ENCODE measurements at regions not wholly inside any gene's neighbourhood (a gene's known extent, or its start where the extent isn't known, plus 50 kb on each side); places are given as distances from the start of the nearest gene placed in this dataset.

DNA sequence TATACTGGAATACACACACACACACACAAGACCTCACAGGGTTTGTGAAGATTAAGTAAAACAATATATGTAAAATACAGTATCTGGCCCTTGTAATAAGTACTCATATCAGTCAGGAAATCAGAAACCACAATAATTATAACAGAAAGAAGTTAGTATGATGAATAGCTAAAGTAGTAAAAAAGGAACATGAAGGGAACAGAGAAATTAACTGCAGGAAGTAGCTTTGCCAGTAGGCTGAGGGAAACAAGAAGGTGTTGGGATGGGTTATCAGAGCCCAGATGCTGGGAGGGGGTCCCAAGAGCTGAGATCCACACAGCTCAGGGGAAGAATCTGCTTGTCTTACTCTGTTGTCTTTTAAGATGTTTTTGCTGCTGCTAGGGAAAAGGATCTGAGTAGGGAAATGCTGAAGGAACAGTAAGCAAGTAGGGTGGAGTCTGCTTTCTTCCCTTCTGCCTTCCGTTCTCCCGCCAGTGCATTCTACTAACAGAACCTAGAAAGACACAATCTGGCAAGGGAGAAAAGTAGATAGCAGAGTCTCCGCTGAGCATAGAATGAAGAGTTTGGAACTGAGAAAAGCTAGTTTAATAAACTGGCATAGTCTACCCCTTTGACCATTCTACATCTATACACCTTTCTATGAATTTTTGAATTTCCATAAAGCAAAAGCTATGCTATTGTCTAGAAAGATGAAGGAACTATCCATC is 55.3 kb upstream of the ALDH1A1 start:
- H3K4me3 ChIP-seq (ENCODE audit: low read depth in 1 of 2, low read length in 2 of 2), result no peak overlapping the region
- H3K9ac ChIP-seq (ENCODE audit: low read depth, low read length), result no peak overlapping the region
- no peaks in the 10 kb centered on the region for H4K20me1 ChIP-seq (ENCODE audit: insufficient read depth, low read length)
- no peak overlapping the region for H2AFZ ChIP-seq (ENCODE audit: low read depth, low read length)
- no peaks in the 10 kb centered on the region for H3K4me1 ChIP-seq (ENCODE audit: insufficient read depth, low read length)
- peaks cover 5% of the 10 kb centered on the region for H3K27me3 ChIP-seq (ENCODE audit: insufficient read depth, low read length, poor library complexity)
- DNase-seq (no peak), ATAC-seq (ENCODE audit: insufficient read depth, low read depth) (0 out of 3 replicates have a peak, but pooled peaks have one; percentile 31)
- no peaks in the 10 kb centered on the region for H3K79me2 ChIP-seq (ENCODE audit: insufficient read depth, low read length)
- H3K27ac ChIP-seq (ENCODE audit: low read length), result no peak overlapping the region
- no peak for TF ChIP-seq EZH2 (IDR thresholded peaks at IDR 0.05; ENCODE audit: borderline replicate concordance, low read depth, low read length, severe bottlenecking)
- TF ChIP-seq, protein P1, sequence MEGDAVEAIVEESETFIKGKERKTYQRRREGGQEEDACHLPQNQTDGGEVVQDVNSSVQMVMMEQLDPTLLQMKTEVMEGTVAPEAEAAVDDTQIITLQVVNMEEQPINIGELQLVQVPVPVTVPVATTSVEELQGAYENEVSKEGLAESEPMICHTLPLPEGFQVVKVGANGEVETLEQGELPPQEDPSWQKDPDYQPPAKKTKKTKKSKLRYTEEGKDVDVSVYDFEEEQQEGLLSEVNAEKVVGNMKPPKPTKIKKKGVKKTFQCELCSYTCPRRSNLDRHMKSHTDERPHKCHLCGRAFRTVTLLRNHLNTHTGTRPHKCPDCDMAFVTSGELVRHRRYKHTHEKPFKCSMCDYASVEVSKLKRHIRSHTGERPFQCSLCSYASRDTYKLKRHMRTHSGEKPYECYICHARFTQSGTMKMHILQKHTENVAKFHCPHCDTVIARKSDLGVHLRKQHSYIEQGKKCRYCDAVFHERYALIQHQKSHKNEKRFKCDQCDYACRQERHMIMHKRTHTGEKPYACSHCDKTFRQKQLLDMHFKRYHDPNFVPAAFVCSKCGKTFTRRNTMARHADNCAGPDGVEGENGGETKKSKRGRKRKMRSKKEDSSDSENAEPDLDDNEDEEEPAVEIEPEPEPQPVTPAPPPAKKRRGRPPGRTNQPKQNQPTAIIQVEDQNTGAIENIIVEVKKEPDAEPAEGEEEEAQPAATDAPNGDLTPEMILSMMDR (IDR thresholded peaks at IDR 0.05; ENCODE audit: borderline replicate concordance, extremely low read depth, low read length, poor library complexity, severe bottlenecking), result no peak
- no peaks in the 10 kb centered on the region for H3K9me3 ChIP-seq (ENCODE audit: insufficient read depth, low read length, severe bottlenecking)
- H3K4me2 ChIP-seq (ENCODE audit: insufficient read depth, low read length), result no peak overlapping the region
- H3K36me3 ChIP-seq (ENCODE audit: insufficient read depth, low read length), result no peaks in the 10 kb centered on the region

DNA sequence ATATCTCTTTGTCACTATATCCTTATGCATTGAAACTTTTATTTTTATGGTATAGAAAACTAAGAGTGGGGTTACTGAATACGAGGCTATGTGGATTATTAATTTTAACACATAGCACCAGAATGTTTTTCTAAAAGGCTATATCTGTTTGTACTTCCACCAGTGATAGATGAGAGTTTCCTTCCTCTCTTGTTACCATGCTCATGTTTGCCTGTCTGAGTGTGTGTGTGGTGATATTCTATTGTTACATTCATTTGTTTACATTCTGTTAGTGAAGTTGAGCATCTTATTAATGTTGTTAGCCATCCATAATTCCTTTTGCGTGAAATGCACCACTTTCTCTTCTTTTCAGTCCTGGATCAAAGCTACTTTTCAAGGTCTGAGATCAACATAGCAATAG is 54.1 kb upstream of the ALDH1A1 start:
- H3K4me1 ChIP-seq (ENCODE audit: insufficient read depth, low read length), result no peaks in the 10 kb centered on the region
- no peaks in the 10 kb centered on the region for H3K79me2 ChIP-seq (ENCODE audit: insufficient read depth, low read length)
- H3K27ac ChIP-seq (ENCODE audit: low read length), result no peak overlapping the region
- ATAC-seq (ENCODE audit: insufficient read depth, low read depth) (no peak), DNase-seq (no peak)
- no peak overlapping the region for H3K4me2 ChIP-seq (ENCODE audit: insufficient read depth, low read length)
- H4K20me1 ChIP-seq (ENCODE audit: insufficient read depth, low read length), result no peaks in the 10 kb centered on the region
- no peak overlapping the region for H3K4me3 ChIP-seq (ENCODE audit: low read depth in 1 of 2, low read length in 2 of 2)
- TF ChIP-seq, protein P1 (IDR thresholded peaks at IDR 0.05; ENCODE audit: borderline replicate concordance, extremely low read depth, low read length, poor library complexity, severe bottlenecking), result no peak
- TF ChIP-seq EZH2 (IDR thresholded peaks at IDR 0.05; ENCODE audit: borderline replicate concordance, low read depth, low read length, severe bottlenecking), result no peak
- H3K9ac ChIP-seq (ENCODE audit: low read depth, low read length), result no peak overlapping the region
- H3K9me3 ChIP-seq (ENCODE audit: insufficient read depth, low read length, severe bottlenecking), result no peaks in the 10 kb centered on the region
- H3K27me3 ChIP-seq (ENCODE audit: insufficient read depth, low read length, poor library complexity), result peaks cover 5% of the 10 kb centered on the region
- H3K36me3 ChIP-seq (ENCODE audit: insufficient read depth, low read length), result no peaks in the 10 kb centered on the region
- no peak overlapping the region for H2AFZ ChIP-seq (ENCODE audit: low read depth, low read length)

Measured in DND-41 (cell line).